ENCODE measurements at regions not wholly inside any gene's neighbourhood (a gene's known extent, or its start where the extent isn't known, plus 50 kb on each side); places are given as distances from the start of the nearest gene placed in this dataset.

DNA sequence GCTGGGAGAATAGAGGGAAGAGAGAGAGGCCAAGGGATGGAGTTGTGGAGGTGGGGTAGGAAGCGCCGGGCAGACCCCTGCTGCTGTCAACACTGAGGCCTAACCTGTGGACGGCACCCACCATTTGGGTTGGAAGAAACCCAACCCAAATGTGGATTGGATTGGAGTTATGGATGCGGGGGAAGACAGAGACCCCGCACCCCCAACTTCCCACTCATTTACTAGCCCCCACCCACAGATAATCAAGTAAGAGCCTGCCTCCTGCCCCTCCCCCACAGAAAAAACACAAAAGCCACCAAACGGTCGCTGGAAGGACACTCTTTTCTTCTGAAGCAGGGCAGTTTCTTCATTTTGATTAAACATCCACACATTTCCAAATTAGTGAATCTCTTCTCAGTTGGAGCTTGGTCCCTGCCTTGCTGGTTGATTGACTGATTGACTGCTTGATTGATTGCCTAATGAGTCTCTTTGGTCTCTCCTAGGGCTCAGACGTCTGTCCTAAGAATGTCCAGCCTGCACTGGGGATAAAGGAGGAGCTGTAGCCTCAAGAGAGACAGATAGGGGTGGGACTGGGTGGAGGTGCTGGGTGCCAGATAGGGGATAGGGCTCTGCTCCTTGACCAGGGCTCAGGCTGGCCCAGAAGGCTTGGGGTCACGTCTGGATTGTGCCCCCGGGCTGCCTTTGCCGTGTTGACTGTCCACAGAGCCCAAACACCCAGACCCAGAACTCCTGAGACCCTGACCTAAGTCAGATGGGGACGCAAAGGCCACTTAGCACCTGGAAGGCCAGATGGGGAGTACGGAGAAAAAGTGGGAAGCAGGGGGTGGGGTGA is 74.9 kb upstream of the FOXP4 start:
- peak; percentile 21 for DNase-seq (ENCODE audit: low read depth)

DNA sequence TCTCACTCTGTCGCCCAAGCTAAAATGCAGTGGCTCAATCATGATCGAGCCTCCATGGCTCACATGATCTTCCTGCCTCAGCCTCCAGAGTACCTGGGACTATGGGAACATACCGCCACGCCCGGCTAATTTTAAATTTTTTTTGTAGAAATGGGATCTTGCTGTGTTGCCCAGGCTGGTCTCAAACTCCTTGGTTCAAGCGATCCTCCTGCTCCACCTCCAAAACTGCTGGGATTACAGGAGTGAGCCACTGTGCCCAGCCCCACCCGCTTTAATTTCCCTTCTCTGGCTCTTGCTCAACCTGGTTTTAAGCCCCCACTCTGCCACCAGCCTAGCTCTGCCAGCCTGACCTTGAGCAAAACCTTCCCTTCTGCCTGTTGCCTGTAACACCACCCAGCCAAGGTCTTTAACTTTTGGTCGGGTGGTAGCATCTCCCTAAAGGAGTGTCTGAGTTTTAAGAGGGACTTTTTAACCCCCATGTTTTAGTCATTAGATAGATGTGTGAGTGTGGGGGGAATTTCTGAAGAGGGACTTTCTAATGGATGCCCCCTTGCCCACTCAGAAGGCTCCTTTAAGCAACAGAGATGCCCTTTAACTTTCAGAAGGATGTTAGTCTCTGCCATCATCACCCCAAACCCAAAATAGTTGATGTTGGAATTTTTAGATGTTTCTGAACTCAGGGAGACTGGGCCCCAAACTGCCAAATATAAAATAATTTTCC is 71.8 kb upstream of the FOXP4 start:
- no peak for DNase-seq (ENCODE audit: low read depth)

DNA sequence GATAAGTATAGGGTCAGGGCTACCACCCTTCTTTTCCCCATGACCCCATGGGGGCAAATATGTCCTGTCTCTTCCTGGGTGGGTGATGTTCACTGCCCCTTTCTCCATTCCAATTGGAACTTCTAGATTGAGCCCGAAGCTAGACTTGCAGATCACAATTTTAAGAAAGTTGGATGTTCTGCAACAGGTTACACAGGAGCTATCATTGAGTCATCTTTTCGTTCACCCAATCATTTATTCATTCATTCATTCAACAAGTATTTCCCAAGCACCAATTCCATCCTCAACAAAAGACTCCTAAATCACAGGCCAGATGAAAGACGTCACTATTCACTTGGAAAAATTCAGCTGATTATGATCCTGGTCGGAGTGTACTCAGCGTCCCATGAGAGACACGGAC is 71.0 kb upstream of the FOXP4 start:
- no peak for DNase-seq (ENCODE audit: low read depth)

DNA sequence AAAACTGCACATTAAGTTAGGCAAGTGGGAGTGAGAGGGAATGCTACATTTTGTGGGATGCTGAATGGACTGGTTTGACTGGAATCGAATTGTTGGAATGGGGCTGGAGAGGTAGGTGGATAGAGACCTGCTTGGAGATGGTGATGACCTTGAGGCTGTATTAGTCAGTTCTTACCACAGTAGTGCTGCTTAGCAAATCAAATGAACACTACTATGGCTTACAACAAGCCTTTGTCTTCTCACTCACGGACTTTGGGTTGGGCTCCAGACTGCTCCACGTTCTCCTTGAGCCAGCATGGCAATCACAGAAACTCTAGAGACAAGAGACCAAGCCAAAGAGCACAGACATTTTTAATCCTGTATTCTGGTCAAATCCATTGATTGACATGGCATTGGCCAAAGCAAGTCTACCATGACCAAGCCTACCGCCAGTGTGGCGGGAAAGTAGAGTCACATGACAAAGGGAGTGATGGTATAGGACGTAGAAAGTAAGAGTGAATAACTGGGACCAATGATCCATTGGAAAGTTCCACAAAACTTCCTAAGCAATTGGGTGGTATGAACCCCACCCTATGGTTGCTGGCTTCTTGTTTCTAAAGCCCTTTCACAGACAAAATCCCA is 70.3 kb upstream of the FOXP4 start:
- DNase-seq (ENCODE audit: low read depth): no peak

DNA sequence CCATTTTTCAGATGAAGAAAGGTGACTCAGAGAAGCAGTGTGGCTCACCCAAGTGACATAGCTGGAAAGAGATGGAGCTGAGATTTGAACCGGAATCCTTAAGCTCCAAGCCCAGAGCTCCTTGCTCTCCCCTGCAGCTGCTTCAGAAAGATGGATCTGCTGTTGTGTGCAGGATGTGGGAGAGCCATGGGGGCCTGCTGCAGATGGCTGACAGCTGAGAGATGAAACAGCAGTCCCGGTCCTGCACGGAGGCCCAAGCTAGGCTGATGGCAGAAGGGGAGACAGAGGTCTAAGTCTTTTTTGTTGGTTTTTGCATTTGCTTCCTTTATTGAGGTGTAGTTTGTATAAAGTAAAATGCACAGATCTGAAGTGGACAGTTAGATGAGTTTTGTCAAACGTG is 69.8 kb upstream of the FOXP4 start:
- DNase-seq (ENCODE audit: low read depth): no peak

DNA sequence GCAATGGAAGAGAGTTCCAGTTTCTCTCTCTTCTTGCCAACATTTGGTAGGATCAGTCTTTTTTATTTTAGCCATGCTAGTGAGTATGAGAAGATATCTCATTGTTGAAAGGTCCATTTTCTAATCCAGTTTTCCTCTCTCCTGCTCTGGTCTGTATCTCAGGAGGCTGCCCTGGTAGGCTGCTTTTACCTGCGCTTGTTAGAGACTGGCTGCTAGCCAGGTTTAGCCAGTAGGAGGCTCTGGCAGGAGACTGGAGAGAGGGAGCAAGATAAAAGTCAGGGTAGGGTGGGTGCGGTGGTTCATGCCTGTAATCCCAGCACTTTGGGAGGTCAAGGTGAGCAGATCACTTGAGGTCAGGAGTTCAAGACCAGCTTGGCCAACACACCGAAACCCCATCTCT is 68.6 kb upstream of the FOXP4 start:
- DNase-seq (ENCODE audit: low read depth): no peak

DNA sequence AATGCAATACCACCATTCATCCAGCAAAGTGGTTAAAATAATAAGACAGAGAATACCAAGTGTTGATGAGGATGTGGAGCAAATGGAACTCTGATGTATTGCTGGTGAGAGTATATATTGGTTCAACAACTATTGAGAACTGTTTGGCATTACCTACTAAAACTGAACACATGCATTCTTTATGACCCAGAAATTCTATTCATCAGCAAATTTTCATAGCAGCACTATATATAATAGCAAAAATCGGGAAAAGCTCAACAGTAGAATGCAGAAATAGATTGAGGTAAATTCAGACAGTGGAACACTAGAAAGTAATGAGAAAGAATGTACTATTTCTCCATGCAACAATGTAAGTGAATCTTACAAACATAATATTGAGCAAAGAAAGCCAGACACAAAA is 62.2 kb upstream of the FOXP4 start:
- DNase-seq (ENCODE audit: low read depth): no peak

DNA sequence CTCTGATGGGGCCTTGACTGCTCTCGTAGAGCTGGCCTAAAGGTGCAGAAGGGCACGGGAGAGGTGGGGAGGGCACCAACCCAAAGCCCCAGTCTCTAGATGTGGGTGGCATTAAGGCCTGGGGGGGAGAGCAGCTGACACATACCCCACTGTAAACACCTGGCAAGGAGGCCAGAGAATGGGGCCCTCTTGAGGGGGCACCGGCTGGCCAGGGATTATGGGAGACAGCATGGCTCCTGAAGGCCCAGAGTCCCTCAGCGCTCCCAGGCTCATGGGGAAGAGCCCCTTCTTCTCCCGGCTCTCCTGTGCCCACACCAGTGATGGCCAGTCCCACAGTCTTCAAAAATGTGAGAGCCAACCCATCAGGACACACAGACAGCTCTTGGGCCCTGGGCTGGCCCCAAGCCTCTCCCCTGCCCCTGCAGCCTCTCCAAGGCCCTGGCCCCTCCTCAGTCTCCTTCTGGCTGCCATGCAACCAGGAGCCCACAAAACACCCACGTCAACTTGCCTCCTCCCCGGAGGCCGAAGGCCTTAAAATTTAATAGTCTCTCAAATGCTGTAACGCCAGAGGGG is 58.2 kb upstream of the FOXP4 start:
- no peak for DNase-seq (ENCODE audit: low read depth)

DNA sequence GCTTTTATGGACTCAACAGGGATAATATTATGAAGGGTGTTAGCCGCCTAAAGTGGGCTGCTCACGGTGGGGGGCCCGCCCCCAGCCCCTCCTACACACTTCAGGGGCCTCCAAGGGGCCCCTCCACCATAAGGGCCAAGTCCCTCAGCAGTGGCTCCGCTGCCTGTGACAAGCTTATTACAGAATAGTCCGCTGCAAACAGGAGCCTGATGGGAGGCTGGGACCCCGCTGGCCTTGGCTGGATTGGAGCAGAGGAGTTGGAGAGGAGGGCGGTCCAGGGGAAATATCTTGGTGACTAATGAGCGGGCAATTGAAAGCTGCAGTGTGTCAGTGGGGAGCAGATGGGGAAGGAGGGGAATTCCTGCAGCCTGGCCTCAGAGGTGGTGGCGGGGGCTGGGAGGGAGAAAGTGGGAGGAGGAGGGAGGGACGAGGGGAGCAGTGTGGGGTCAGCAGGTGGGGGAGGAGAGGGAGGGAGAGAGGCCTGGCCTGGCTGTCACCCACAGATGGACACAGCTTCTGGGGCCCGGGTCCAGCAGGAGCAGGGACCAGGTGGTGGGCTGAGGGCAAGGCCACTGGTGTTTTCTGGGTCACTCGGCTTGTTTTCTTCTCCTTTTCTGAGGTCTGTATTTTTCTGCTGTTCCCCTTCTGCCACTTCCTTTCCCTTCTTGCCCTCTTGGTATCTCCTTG is 57.6 kb upstream of the FOXP4 start:
- peak; percentile 83 for DNase-seq (ENCODE audit: low read depth)

DNA sequence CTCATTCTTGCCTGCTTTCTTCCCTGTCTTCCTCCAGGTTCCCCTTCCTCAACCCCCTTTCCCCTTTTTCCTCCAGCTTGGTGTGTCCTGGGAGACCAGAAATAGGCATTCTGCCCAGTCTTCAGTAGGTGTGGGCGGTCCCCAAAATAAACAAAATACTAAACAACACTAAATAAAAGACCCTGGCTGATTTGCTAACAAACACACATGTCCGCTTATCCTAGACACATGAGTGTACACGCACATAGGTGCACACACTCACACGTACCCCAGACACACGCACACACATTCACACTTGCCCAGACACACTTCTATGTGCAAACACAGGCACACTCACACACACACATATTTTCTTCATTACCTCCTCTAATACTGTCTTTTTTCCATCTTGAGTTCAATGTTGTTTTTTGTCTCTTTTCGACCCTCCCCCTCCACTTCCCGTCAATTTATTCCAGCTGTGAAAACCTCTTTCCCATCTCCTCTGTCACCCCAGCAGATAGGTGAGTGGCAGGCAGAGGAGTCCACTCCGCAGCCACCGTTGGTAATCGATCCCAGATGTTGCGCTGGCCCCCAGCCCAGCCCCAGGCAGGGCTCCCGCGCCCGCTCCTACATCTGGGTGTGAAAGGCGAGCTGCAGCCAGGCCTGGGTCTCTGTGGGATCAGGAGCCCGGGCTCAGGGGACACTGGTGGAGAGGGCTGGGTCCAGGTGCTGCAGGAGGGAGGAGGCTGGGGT is 56.9 kb upstream of the FOXP4 start:
- DNase-seq (ENCODE audit: low read depth): no peak

DNA sequence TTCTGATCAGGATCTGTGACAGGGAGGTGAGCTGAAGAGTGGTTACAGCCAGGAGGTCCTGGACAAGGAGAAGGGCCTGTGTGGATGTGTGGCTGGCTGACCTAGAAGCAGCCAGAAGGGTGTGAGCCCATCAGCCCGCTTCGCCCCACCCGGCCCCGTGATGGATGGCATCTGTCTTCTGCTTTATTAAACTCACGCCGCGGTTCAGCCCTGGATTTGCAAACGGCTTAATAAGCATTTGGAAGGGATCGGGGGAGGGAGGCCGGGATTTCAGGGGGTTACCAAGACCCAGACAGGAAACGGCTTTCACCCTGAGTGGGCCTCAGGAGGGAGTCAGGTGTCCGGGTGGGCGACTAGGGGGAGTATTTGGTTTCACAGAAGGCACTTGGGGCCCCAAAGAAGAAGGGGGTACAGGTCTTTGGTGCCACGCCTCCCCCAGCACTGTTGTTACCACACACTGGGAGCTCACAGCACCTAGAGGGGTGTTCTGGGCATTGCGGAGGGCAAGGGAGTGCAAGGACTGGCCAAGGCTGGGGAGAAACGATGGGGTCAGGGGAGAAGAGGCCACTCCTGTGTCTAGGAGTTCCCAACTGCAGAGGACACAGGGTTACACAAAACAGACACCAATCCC is 53.8 kb upstream of the FOXP4 start:
- no peak for DNase-seq (ENCODE audit: low read depth)

DNA sequence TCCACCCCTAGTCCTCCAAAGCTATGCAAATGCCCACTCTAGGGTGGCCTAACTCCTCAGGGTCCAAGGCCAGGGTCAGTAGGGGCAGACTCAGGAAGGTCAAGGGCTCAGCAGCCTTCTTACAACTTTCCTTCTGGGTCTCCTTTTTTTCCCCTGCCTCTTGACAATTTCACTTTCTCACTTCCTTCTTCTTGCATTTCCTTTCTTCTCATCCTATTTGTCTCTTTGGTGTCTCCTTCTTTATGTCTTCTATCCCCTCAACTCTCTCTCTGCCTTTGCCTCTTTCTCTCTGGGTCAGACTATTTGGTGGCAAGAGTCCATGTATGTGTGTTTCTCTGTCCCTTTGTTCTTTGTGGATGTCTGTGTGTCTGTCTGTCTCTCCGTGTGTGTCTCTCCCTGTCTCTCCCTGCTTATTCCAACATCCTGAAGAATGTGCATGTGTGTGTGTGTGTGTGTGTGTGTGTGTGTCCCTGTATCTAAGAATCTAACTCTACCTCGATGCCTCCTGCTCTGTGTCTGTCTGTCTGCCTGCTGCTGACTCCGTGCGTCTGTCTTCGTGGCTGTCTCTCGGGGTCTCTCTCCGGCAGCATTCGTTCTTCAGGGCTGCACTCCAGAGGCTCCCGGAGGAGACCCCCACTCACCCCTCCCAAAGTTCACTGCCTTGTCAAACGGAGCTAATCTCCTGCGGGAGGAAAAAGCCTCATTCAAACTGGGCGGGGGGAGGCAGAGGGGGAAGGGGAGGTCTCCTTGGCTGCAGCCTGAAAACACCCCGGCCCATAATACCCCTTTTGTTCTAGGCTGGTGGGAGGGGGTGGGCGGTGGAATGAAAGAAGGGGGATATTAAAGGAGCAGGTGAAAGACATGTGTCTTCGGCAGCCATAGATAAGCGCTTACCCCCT is 51.7 kb upstream of the FOXP4 start:
- no peak for DNase-seq (ENCODE audit: low read depth)
